Smooth muscle cell (in vitro differentiated cells): ENCODE measurements at regions not wholly inside any gene's neighbourhood (a gene's known extent, or its start where the extent isn't known, plus 50 kb on each side); places are given as distances from the start of the nearest gene placed in this dataset.

ENCODE experiments used
- DNase-seq: peaks from one replicate; lab custom pipeline; 2025; ENCODE audit not compliant: unreplicated experiment; lab: John Stamatoyannopoulos, UW
- H2AFZ ChIP-seq: fragments of 200-600 bp; sonication (generic); 2 replicates; pipeline ENCODE4 v1.6.0; 2016; ENCODE audit warnings: antibody characterized with exemption, low read depth, mild to moderate bottlenecking
- H3F3A ChIP-seq: fragments of 200-600 bp; sonication (generic); 2 replicates; pipeline ENCODE4 v1.6.0; 2017; ENCODE audit warnings: antibody characterized with exemption, low read depth
- H3K27ac ChIP-seq: fragments of 200-600 bp; sonication (generic); 2 replicates; pipeline ENCODE4 v1.5.1; 2016; ENCODE audit warnings: low read depth, mild to moderate bottlenecking
- H3K27me3 ChIP-seq: fragments of 200-600 bp; sonication (generic); 2 replicates; pipeline ENCODE4 v1.6.1; 2016; ENCODE audit warnings: low read depth, mild to moderate bottlenecking
- H3K36me3 ChIP-seq: fragments of 200-600 bp; sonication (generic); 2 replicates; pipeline ENCODE4 v1.5.1; 2016; ENCODE audit warnings: low read depth
- H3K4me1 ChIP-seq: fragments of 200-600 bp; sonication (generic); 2 replicates; pipeline ENCODE4 v1.5.1; 2016; ENCODE audit warnings: low read depth
- H3K4me2 ChIP-seq: fragments of 200-600 bp; sonication (generic); 2 replicates; pipeline ENCODE4 v1.6.0; 2016; ENCODE audit warnings: mild to moderate bottlenecking
- H3K4me3 ChIP-seq: fragments of 200-600 bp; sonication (generic); 2 replicates; pipeline ENCODE4 v1.5.1; 2016; ENCODE audit warnings: mild to moderate bottlenecking
- H3K79me2 ChIP-seq: fragments of 200-600 bp; sonication (generic); 2 replicates; pipeline ENCODE4 v1.6.0; 2016; ENCODE audit warnings: low read depth, mild to moderate bottlenecking
- H3K9ac ChIP-seq: fragments of 200-600 bp; sonication (generic); 2 replicates; pipeline ENCODE4 v1.6.0; 2016; ENCODE audit warnings: low read depth
- H3K9me3 ChIP-seq: fragments of 200-600 bp; sonication (generic); replicated peaks from 2 replicates; pipeline ENCODE4 v1.5.1; 2016; ENCODE audit warnings: low read depth
- H4K20me1 ChIP-seq: fragments of 200-600 bp; sonication (generic); 2 replicates; pipeline ENCODE4 v1.6.0; 2016; ENCODE audit warnings: low read depth
- WGBS: methylation state at CpG from one replicate; pipeline ENCODE4 v1.1.7; 2016; ENCODE audit warnings: low lambda C conversion rate; 5-methylcytosine and 5-hydroxymethylcytosine counted together
- TF ChIP-seq, protein P1 (sequence below): fragments of 200-600 bp; sonication (generic); IDR thresholded peaks from 2 replicates; pipeline ENCODE4 v1.5.1; 2017; ENCODE audit warnings: borderline replicate concordance, mild to moderate bottlenecking, antibody characterized with exemption; ENCODE audit not compliant: insufficient read depth, poor library complexity, severe bottlenecking

DNA sequence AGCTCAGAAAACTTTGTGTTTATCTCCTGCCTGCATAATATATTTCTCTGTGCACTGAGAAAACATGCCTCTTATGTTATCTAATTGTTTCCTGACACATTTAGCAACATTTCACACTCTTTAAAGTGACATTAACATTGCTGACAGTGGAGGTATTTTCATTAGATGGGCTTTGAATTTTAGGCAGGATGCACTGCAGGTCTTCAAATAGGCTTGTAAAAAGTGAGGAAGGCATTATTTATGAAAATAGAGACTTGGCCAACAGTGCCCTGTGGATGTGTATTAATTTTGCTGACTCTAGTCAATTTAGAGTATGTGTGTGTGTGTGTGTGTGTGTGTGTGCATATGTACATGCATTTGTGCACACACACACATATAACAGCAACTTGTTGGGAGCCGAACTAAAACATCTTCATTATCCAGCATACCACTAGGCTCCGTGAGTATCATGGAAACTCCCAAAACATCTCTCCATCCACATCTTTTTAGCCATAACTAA lies 429.5 kb upstream of the WWC1 start:
- Histone ChIP-seq H3K36me3 (no peaks in the 10 kb centered on the region), H2AFZ (no peak overlapping the region), H3K4me2 (no peak overlapping the region), H3K9ac (no peak overlapping the region), H3K27ac (no peak overlapping the region), H3K79me2 (no peaks in the 10 kb centered on the region), H3K27me3 (no peaks in the 10 kb centered on the region), H4K20me1 (no peaks in the 10 kb centered on the region), H3K9me3 (no peaks in the 10 kb centered on the region), H3K4me1 (no peaks in the 10 kb centered on the region), H3F3A (no peaks in the 10 kb centered on the region), H3K4me3 (no peak overlapping the region)
- TF ChIP-seq, protein P1, sequence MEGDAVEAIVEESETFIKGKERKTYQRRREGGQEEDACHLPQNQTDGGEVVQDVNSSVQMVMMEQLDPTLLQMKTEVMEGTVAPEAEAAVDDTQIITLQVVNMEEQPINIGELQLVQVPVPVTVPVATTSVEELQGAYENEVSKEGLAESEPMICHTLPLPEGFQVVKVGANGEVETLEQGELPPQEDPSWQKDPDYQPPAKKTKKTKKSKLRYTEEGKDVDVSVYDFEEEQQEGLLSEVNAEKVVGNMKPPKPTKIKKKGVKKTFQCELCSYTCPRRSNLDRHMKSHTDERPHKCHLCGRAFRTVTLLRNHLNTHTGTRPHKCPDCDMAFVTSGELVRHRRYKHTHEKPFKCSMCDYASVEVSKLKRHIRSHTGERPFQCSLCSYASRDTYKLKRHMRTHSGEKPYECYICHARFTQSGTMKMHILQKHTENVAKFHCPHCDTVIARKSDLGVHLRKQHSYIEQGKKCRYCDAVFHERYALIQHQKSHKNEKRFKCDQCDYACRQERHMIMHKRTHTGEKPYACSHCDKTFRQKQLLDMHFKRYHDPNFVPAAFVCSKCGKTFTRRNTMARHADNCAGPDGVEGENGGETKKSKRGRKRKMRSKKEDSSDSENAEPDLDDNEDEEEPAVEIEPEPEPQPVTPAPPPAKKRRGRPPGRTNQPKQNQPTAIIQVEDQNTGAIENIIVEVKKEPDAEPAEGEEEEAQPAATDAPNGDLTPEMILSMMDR: no peak
- 92% methylated on average over 2 of the region's 2 CpGs for WGBS
- no peak for DNase-seq

DNA sequence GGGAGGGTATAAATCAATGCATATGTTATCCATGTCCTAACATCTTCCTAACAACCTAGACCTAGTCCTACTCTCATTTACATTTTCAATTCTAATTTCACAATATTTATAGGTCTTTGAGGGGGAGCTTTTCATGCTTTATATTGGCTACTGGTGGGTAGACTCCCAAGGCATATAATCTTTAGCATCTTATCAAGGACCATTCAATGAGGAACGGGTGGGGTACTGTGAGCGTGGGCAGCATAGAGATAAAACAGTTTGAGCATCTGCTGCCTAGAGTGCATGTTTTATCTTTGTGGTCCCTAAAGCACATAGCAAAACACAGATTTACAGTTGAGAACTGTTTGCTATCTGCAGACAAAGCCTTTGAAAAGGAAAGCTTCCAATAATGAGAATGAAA lies 427.6 kb upstream of the WWC1 start:
- H3F3A ChIP-seq: no peaks in the 10 kb centered on the region
- H3K9ac ChIP-seq: no peak overlapping the region
- no peak overlapping the region for H3K27ac ChIP-seq
- no peaks in the 10 kb centered on the region for H3K4me1 ChIP-seq
- no peak overlapping the region for H3K4me3 ChIP-seq
- H2AFZ ChIP-seq: no peak overlapping the region
- H3K27me3 ChIP-seq: no peaks in the 10 kb centered on the region
- DNase-seq: no peak
- H3K79me2 ChIP-seq: no peaks in the 10 kb centered on the region
- H4K20me1 ChIP-seq: no peaks in the 10 kb centered on the region
- H3K36me3 ChIP-seq: no peaks in the 10 kb centered on the region
- 49% methylated on average over 2 of the region's 2 CpGs for WGBS
- TF ChIP-seq, protein P1: no peak
- no peak overlapping the region for H3K4me2 ChIP-seq
- no peaks in the 10 kb centered on the region for H3K9me3 ChIP-seq

DNA sequence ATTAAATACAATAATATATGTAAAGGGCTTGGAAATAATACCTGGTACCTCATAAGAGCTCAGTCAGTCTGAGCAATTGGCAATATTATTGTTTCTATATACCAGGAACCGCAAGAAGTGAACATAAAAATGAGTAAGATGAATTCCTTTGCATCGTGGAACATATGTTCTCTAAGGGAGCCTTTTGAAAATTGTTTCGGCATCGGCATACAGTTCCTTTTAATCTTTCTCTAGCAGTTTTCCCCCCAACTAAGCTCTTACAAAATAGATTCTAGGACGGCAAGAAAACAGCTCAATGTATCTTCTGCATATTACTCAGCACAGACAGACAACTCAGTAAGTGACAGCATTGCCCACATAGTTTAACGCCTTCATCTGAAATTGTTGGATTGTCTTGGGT lies 426.6 kb upstream of the WWC1 start:
- Histone ChIP-seq H4K20me1 (no peaks in the 10 kb centered on the region), H3K9me3 (no peaks in the 10 kb centered on the region), H3K36me3 (no peaks in the 10 kb centered on the region), H3K4me3 (no peak overlapping the region), H2AFZ (no peak overlapping the region), H3K27ac (no peak overlapping the region), H3K9ac (no peak overlapping the region), H3K79me2 (no peaks in the 10 kb centered on the region), H3K4me2 (no peak overlapping the region), H3F3A (no peaks in the 10 kb centered on the region), H3K4me1 (no peaks in the 10 kb centered on the region), H3K27me3 (no peaks in the 10 kb centered on the region)
- TF ChIP-seq, protein P1: no peak
- no peak for DNase-seq
- WGBS: 91% methylated on average over 6 of the region's 6 CpGs

GRCh38 chr5:167866797-167867196 lies 424.6 kb upstream of the WWC1 start:
- no peak overlapping the region for H3K27ac ChIP-seq
- H3K9me3 ChIP-seq: no peaks in the 10 kb centered on the region
- H3K36me3 ChIP-seq: no peaks in the 10 kb centered on the region
- no peak overlapping the region for H2AFZ ChIP-seq
- TF ChIP-seq, protein P1: no peak
- H3K27me3 ChIP-seq: no peaks in the 10 kb centered on the region
- no peaks in the 10 kb centered on the region for H3F3A ChIP-seq
- 92% methylated on average over 3 of the region's 3 CpGs for WGBS
- no peaks in the 10 kb centered on the region for H3K79me2 ChIP-seq
- H3K4me2 ChIP-seq: no peak overlapping the region
- H3K4me1 ChIP-seq: no peaks in the 10 kb centered on the region
- no peak for DNase-seq
- H4K20me1 ChIP-seq: no peaks in the 10 kb centered on the region
- no peak overlapping the region for H3K9ac ChIP-seq
- no peak overlapping the region for H3K4me3 ChIP-seq
